Endothelial cell of umbilical vein (primary cell): ENCODE measurements at regions not wholly inside any gene's neighbourhood (a gene's known extent, or its start where the extent isn't known, plus 50 kb on each side); places are given as distances from the start of the nearest gene placed in this dataset.

ENCODE experiments used
- BruUV-seq: library from RNA; stranded (reverse); fragments of 400-500 nt; replicated peaks from 2 replicates; lab custom pipeline; 2021; lab: Mats Ljungman, UMichigan
- CTCF ChIA-PET: fragments of 300-600, 350-600 bp; sonication (Branson Sonifier 250); formaldehyde crosslinking; loops from one replicate; lab custom pipeline; 2021; ENCODE audit warnings: antibody characterized with exemption, inconsistent platforms; lab: Charles Lee
- POLR2A ChIA-PET: fragments of 300-600, 350-600 bp; sonication (Branson Sonifier 250); formaldehyde crosslinking; loops from one replicate; lab custom pipeline; 2021; ENCODE audit warnings: antibody characterized with exemption, inconsistent platforms; lab: Charles Lee
- DNase-seq: peaks from one replicate; pipeline ENCODE4 v3.0.0-alpha.2; 2011; ENCODE audit warnings: low read depth, low spot score
- FAIRE-seq: peaks from 2 replicates; lab custom pipeline; 2011; peaks lifted over from hg19 to GRCh38; lab: Jason Lieb, UNC
- H2AFZ ChIP-seq: 2 replicates; pipeline ENCODE4 v1.6.0; 2012; ENCODE audit warnings: low read depth, low read length, control low read depth, inconsistent platforms
- H3K27ac ChIP-seq: 2 replicates; pipeline ENCODE4 v1.5.1; 2011; ENCODE audit warnings: low read depth, mild to moderate bottlenecking, control low read depth, low read length, moderate library complexity; ENCODE audit not compliant: insufficient read depth
- H3K27me3 ChIP-seq, 2 experiments: 2 replicates each; pipeline versions ENCODE4 v1.6.0 to v1.6.1; 2011; ENCODE audit warnings: low read length in 2 of 2, mixed read lengths in 1 of 2; ENCODE audit not compliant: control insufficient read depth in 2 of 2, insufficient read depth in 2 of 2
- H3K36me3 ChIP-seq, 2 experiments: 2 replicates in 1 of 2; 3 replicates in 1 of 2; pipeline ENCODE4 v1.5.1; 2011; ENCODE audit warnings: low read length in 2 of 2, mild to moderate bottlenecking in 1 of 2, moderate library complexity in 1 of 2; ENCODE audit not compliant: control insufficient read depth in 2 of 2, insufficient read depth in 2 of 2; ENCODE audit errors: extremely low read depth in 1 of 2
- H3K4me1 ChIP-seq: 3 replicates; pipeline ENCODE4 v1.5.1; 2011; ENCODE audit warnings: mild to moderate bottlenecking, low read length; ENCODE audit not compliant: control insufficient read depth, insufficient read depth; ENCODE audit errors: extremely low read depth
- H3K4me2 ChIP-seq: 2 replicates; pipeline ENCODE4 v1.6.1; 2011; ENCODE audit warnings: low read length, control low read depth, mixed read lengths; ENCODE audit not compliant: insufficient read depth
- H3K4me3 ChIP-seq, 3 experiments: fragments of 200-600 bp in 1 of 3; sonication (generic), shearing (Covaris generic) in 1 of 3; replicated peaks in 1 of 3; 2 replicates each; pipeline ENCODE4 v1.5.1; 2011 to 2016; ENCODE audit warnings: control low read depth in 3 of 3, low read length in 3 of 3, mild to moderate bottlenecking in 2 of 3, inconsistent platforms in 1 of 3, low read depth in 1 of 3, moderate library complexity in 1 of 3; ENCODE audit not compliant: insufficient read depth in 1 of 3
- H3K79me2 ChIP-seq: 2 replicates; pipeline ENCODE4 v1.6.0; 2012; ENCODE audit warnings: low read length, inconsistent platforms; ENCODE audit not compliant: control insufficient read depth, insufficient read depth
- H3K9ac ChIP-seq: replicated peaks from 2 replicates; pipeline ENCODE3; 2011; ENCODE audit warnings: low read length, control low read depth; ENCODE audit not compliant: insufficient read depth; ENCODE audit errors: extremely low read depth
- H3K9me1 ChIP-seq: replicated peaks from 3 replicates; pipeline ENCODE4 v1.6.0; 2011; ENCODE audit warnings: mild to moderate bottlenecking, low read length; ENCODE audit not compliant: control insufficient read depth, insufficient read depth; ENCODE audit errors: extremely low read depth
- H3K9me3 ChIP-seq: replicated peaks from 2 replicates; pipeline ENCODE4 v1.5.1; 2012; ENCODE audit warnings: low read length, inconsistent platforms; ENCODE audit not compliant: control insufficient read depth, insufficient read depth
- H4K20me1 ChIP-seq: replicated peaks from 2 replicates; pipeline ENCODE3; 2011; ENCODE audit warnings: mild to moderate bottlenecking, low read length; ENCODE audit not compliant: control insufficient read depth, insufficient read depth; ENCODE audit errors: extremely low read depth
- EZH2 ChIP-seq: IDR thresholded peaks from 2 replicates; pipeline ENCODE4 v1.6.1; 2012; ENCODE audit warnings: borderline replicate concordance, low read depth, mild to moderate bottlenecking, moderate library complexity, low read length, inconsistent platforms; ENCODE audit not compliant: severe bottlenecking
- FOS ChIP-seq: IDR thresholded peaks from 2 replicates; pipeline ENCODE4 v1.6.1; 2011; ENCODE audit warnings: mild to moderate bottlenecking, low read length, moderate library complexity, borderline replicate concordance; ENCODE audit not compliant: insufficient read depth
- GATA2 ChIP-seq: IDR thresholded peaks from 2 replicates; pipeline ENCODE4 v1.7.0; 2011; ENCODE audit warnings: low read depth, mild to moderate bottlenecking, moderate library complexity, mixed read lengths, low read length; ENCODE audit not compliant: insufficient read length, insufficient read depth
- JUN ChIP-seq: IDR thresholded peaks from 2 replicates; pipeline ENCODE4 v1.6.1; 2011; ENCODE audit warnings: borderline replicate concordance, low read depth; ENCODE audit not compliant: insufficient read length, insufficient read depth
- MAX ChIP-seq: IDR thresholded peaks from 2 replicates; pipeline ENCODE4 v1.6.1; 2011; ENCODE audit not compliant: insufficient read depth, insufficient read length
- MYC ChIP-seq: IDR thresholded peaks from one replicate; pipeline ENCODE4 v1.6.1; 2011; ENCODE audit warnings: mild to moderate bottlenecking, low read depth, low read length
- POLR2A ChIP-seq: IDR thresholded peaks from 2 replicates; pipeline ENCODE4 v1.6.1; 2012; ENCODE audit warnings: low read depth, mild to moderate bottlenecking, control low read depth, low read length
- POLR2AphosphoS5 ChIP-seq: IDR thresholded peaks from 2 replicates; pipeline ENCODE4 v1.6.1; 2012; ENCODE audit warnings: low read depth, mild to moderate bottlenecking, control low read depth, low read length, moderate library complexity; ENCODE audit not compliant: insufficient read depth
- dilution Hi-C: fragments of 300-500 bp; cut with MboI; formaldehyde crosslinking; loops from one replicate; pipeline ENCODE4 v1.15.0; 2019; ENCODE audit warnings: low sequenced_read_pairs; ENCODE audit not compliant: extremely low pct_ligation_motif_present
- intact Hi-C: fragments of 100-400 bp; cut with micrococcal nuclease; formaldehyde crosslinking; loops from one replicate; pipeline ENCODE4 v1.10.0; 2022
- TF ChIP-seq, protein P1 (sequence below), 2 donors: IDR thresholded peaks; 1 replicate in 1 of 2; 2 replicates in 1 of 2; pipeline ENCODE4 v1.5.1; 2011; ENCODE audit warnings: low read length in 2 of 2, mild to moderate bottlenecking in 2 of 2, moderate library complexity in 2 of 2, control low read depth in 1 of 2, inconsistent platforms in 1 of 2, low read depth in 1 of 2; ENCODE audit not compliant: insufficient read depth in 1 of 2; ENCODE audit errors: extremely low read depth in 1 of 2

DNA sequence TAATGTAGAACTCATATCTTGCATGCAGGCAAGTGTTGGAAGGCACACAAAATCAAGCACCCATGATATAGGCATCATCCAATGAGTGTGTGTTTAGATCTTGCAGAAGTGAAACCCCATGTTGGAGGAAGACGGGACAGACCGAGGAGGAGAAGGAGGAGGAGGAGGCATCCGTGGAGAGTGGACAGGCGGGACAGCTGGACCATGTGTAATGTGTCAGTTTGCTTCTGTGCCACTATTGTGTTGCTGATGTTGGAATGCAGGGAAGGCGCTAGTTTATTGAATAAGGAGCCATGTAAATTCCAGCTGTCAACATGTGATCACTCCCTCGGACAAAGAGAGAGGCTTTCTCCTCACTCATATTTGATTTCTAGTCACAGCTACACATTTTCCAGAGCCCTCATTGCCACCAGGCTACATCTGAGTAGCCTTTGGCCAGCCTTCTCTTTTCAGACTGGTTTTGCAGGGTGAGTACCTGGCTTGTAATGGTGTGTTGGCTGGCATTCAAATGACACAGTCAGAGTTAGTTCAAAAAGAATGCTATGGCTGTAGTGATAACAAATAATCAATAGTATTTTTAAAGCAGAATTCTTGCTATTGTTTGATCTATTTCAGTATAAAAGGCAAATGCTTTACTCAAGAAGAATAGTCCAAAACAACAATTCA is 1037.6 kb upstream of the NR2F2 start:
- H4K20me1 ChIP-seq: no peaks in the 10 kb centered on the region
- TF ChIP-seq, protein P1, sequence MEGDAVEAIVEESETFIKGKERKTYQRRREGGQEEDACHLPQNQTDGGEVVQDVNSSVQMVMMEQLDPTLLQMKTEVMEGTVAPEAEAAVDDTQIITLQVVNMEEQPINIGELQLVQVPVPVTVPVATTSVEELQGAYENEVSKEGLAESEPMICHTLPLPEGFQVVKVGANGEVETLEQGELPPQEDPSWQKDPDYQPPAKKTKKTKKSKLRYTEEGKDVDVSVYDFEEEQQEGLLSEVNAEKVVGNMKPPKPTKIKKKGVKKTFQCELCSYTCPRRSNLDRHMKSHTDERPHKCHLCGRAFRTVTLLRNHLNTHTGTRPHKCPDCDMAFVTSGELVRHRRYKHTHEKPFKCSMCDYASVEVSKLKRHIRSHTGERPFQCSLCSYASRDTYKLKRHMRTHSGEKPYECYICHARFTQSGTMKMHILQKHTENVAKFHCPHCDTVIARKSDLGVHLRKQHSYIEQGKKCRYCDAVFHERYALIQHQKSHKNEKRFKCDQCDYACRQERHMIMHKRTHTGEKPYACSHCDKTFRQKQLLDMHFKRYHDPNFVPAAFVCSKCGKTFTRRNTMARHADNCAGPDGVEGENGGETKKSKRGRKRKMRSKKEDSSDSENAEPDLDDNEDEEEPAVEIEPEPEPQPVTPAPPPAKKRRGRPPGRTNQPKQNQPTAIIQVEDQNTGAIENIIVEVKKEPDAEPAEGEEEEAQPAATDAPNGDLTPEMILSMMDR (IDR thresholded peaks at IDR 0.05; ENCODE audit: extremely low read depth in 1 of 2, insufficient read depth in 1 of 2, low read depth in 1 of 2, low read length in 2 of 2): no peak
- TF ChIP-seq MAX (no peak), POLR2A (no peak), JUN (no peak), POLR2AphosphoS5 (no peak), EZH2 (no peak), FOS (no peak), GATA2 (no peak), MYC (no peak)
- no peak overlapping the region for H3K4me3 ChIP-seq
- peaks cover 55% of the 10 kb centered on the region for H3K4me1 ChIP-seq
- dilution Hi-C loops (no loop called here), intact Hi-C loops (loop anchor here (1.0 kb wide), 1 partner anchor 34 kb away; no protein-coding TSS in a partner anchor)
- H3K9ac ChIP-seq: no peak overlapping the region
- BruUV-seq: no TSS peak
- no peaks in the 10 kb centered on the region for H3K27me3 ChIP-seq
- H3K79me2 ChIP-seq: peaks cover 2% of the 10 kb centered on the region
- ChIA-PET POLR2A (interaction anchor here (0.7 kb wide), 1 partner anchor 1054 kb away, joined by 3 read pairs; no protein-coding TSS in a partner anchor), CTCF (interaction anchor here (0.5 to 2.4 kb wide), 7 partner anchors 12 to 623 kb away, joined by 3 to 12 read pairs (median 4); no protein-coding TSS in a partner anchor)
- no peaks in the 10 kb centered on the region for H3K36me3 ChIP-seq
- no peak overlapping the region for H2AFZ ChIP-seq
- H3K9me1 ChIP-seq: no peaks in the 10 kb centered on the region
- no peaks in the 10 kb centered on the region for H3K9me3 ChIP-seq
- no peak overlapping the region for H3K27ac ChIP-seq
- no peak overlapping the region for H3K4me2 ChIP-seq
- FAIRE-seq: no peak
- no peak for DNase-seq
